ENCODE measurements at regions not wholly inside any gene's neighbourhood (a gene's known extent, or its start where the extent isn't known, plus 50 kb on each side); places are given as distances from the start of the nearest gene placed in this dataset.

- ATAC-seq (ENCODE audit: low read depth in 2 of 2), result no peak
- Mint-ChIP-seq H3K36me3 (no peaks in the 10 kb centered on the region), H3K27ac (no peak overlapping the region), H3K27me3 (peaks cover 6% of the 10 kb centered on the region), H3K4me1 (no peaks in the 10 kb centered on the region), H3K4me3 (no peak overlapping the region), H3K9me3 (peaks cover 0 to 6% (median 1%) of the 10 kb centered on the region in 7 donors)
- H3K27me3 ChIP-seq (ENCODE audit: control insufficient read depth, insufficient read depth, low read length), result no peaks in the 10 kb centered on the region
- H3K4me3 ChIP-seq (ENCODE audit: low read depth, low read length), result no peak overlapping the region
- H3K36me3 ChIP-seq (ENCODE audit: control insufficient read depth, insufficient read depth, low read length), result no peaks in the 10 kb centered on the region
- no peak for DNase-seq
- H3K4me1 ChIP-seq (ENCODE audit: control insufficient read depth, insufficient read depth, low read length, poor library complexity, severe bottlenecking), result no peaks in the 10 kb centered on the region
- H3K9me3 ChIP-seq (ENCODE audit: control insufficient read depth in 2 of 2, low read length in 2 of 2), result no peaks in the 10 kb centered on the region
- no peak overlapping the region for H3K27ac ChIP-seq (ENCODE audit: insufficient read depth, low read length, poor library complexity, severe bottlenecking)
Observed at GRCh38 chr7:47221826-47222225, 360.1 kb downstream of the TNS3 start.

GRCh38 chr7:47218378-47219176, 363.3 kb downstream of the TNS3 start:
- H3K27me3 Mint-ChIP-seq, result peaks cover 6% of the 10 kb centered on the region
- peaks cover 0 to 3% (median 0%) of the 10 kb centered on the region in 7 donors for H3K9me3 Mint-ChIP-seq
- no peak for ATAC-seq (ENCODE audit: low read depth in 2 of 2)
- no peaks in the 10 kb centered on the region for H3K4me1 ChIP-seq (ENCODE audit: control insufficient read depth, insufficient read depth, low read length, poor library complexity, severe bottlenecking)
- no peaks in the 10 kb centered on the region for H3K4me1 Mint-ChIP-seq
- H3K27me3 ChIP-seq (ENCODE audit: control insufficient read depth, insufficient read depth, low read length), result no peaks in the 10 kb centered on the region
- H3K4me3 ChIP-seq (ENCODE audit: low read depth, low read length), result no peak overlapping the region
- no peaks in the 10 kb centered on the region for H3K36me3 Mint-ChIP-seq
- H3K9me3 ChIP-seq (ENCODE audit: control insufficient read depth in 2 of 2, low read length in 2 of 2), result no peaks in the 10 kb centered on the region
- no peaks in the 10 kb centered on the region for H3K36me3 ChIP-seq (ENCODE audit: control insufficient read depth, insufficient read depth, low read length)
- no peak for DNase-seq
- no peak overlapping the region for H3K4me3 Mint-ChIP-seq
- H3K27ac ChIP-seq (ENCODE audit: insufficient read depth, low read length, poor library complexity, severe bottlenecking), result no peak overlapping the region
- H3K27ac Mint-ChIP-seq, result no peak overlapping the region

GRCh38 chr7:47217570-47218360, 364.1 kb downstream of the TNS3 start:
- Histone ChIP-seq H3K4me1 (ENCODE audit: control insufficient read depth, insufficient read depth, low read length, poor library complexity, severe bottlenecking) (no peaks in the 10 kb centered on the region), H3K9me3 (ENCODE audit: control insufficient read depth in 2 of 2, low read length in 2 of 2) (no peaks in the 10 kb centered on the region), H3K27ac (ENCODE audit: insufficient read depth, low read length, poor library complexity, severe bottlenecking) (no peak overlapping the region), H3K36me3 (ENCODE audit: control insufficient read depth, insufficient read depth, low read length) (no peaks in the 10 kb centered on the region), H3K27me3 (ENCODE audit: control insufficient read depth, insufficient read depth, low read length) (no peaks in the 10 kb centered on the region), H3K4me3 (ENCODE audit: low read depth, low read length) (no peak overlapping the region)
- no peak for DNase-seq
- H3K4me1 Mint-ChIP-seq, result no peaks in the 10 kb centered on the region
- ATAC-seq (ENCODE audit: low read depth in 2 of 2), result no peak
- no peak overlapping the region for H3K27ac Mint-ChIP-seq
- peaks cover 0 to 3% (median 0%) of the 10 kb centered on the region in 7 donors for H3K9me3 Mint-ChIP-seq
- no peak overlapping the region for H3K4me3 Mint-ChIP-seq
- H3K36me3 Mint-ChIP-seq, result no peaks in the 10 kb centered on the region
- H3K27me3 Mint-ChIP-seq, result peaks cover 6% of the 10 kb centered on the region

- Mint-ChIP-seq H3K4me3 (no peak overlapping the region), H3K9me3 (peaks cover 0 to 4% (median 0%) of the 10 kb centered on the region in 7 donors), H3K4me1 (no peaks in the 10 kb centered on the region), H3K36me3 (no peaks in the 10 kb centered on the region), H3K27ac (no peak overlapping the region), H3K27me3 (peaks cover 6% of the 10 kb centered on the region)
- no peak overlapping the region for H3K27ac ChIP-seq (ENCODE audit: insufficient read depth, low read length, poor library complexity, severe bottlenecking)
- no peaks in the 10 kb centered on the region for H3K4me1 ChIP-seq (ENCODE audit: control insufficient read depth, insufficient read depth, low read length, poor library complexity, severe bottlenecking)
- H3K36me3 ChIP-seq (ENCODE audit: control insufficient read depth, insufficient read depth, low read length), result no peaks in the 10 kb centered on the region
- DNase-seq, result no peak
- no peak for ATAC-seq (ENCODE audit: low read depth in 2 of 2)
- no peaks in the 10 kb centered on the region for H3K9me3 ChIP-seq (ENCODE audit: control insufficient read depth in 2 of 2, low read length in 2 of 2)
- no peaks in the 10 kb centered on the region for H3K27me3 ChIP-seq (ENCODE audit: control insufficient read depth, insufficient read depth, low read length)
- no peak overlapping the region for H3K4me3 ChIP-seq (ENCODE audit: low read depth, low read length)
Observed at GRCh38 chr7:47217086-47217485, 364.8 kb downstream of the TNS3 start.

- Histone ChIP-seq H3K4me1 (ENCODE audit: control insufficient read depth, insufficient read depth, low read length, poor library complexity, severe bottlenecking) (no peaks in the 10 kb centered on the region), H3K36me3 (ENCODE audit: control insufficient read depth, insufficient read depth, low read length) (no peaks in the 10 kb centered on the region), H3K4me3 (ENCODE audit: low read depth, low read length) (no peak overlapping the region), H3K9me3 (ENCODE audit: control insufficient read depth in 2 of 2, low read length in 2 of 2) (no peaks in the 10 kb centered on the region), H3K27ac (ENCODE audit: insufficient read depth, low read length, poor library complexity, severe bottlenecking) (no peak overlapping the region), H3K27me3 (ENCODE audit: control insufficient read depth, insufficient read depth, low read length) (no peaks in the 10 kb centered on the region)
- Mint-ChIP-seq H3K27me3 (peaks cover 6% of the 10 kb centered on the region), H3K27ac (no peak overlapping the region), H3K9me3 (peaks cover 0 to 5% (median 0%) of the 10 kb centered on the region in 7 donors), H3K4me1 (no peaks in the 10 kb centered on the region), H3K4me3 (no peak overlapping the region), H3K36me3 (no peaks in the 10 kb centered on the region)
- DNase-seq (no peak), ATAC-seq (ENCODE audit: low read depth in 2 of 2) (no peak)
Observed at GRCh38 chr7:47216439-47216838, 365.5 kb downstream of the TNS3 start.

- H3K4me3 Mint-ChIP-seq, result no peak overlapping the region
- H3K9me3 Mint-ChIP-seq, result peaks cover 0 to 5% (median 0%) of the 10 kb centered on the region in 7 donors
- H3K36me3 Mint-ChIP-seq, result no peaks in the 10 kb centered on the region
- ATAC-seq (ENCODE audit: low read depth in 2 of 2), result no peak
- H3K4me1 ChIP-seq (ENCODE audit: control insufficient read depth, insufficient read depth, low read length, poor library complexity, severe bottlenecking), result no peaks in the 10 kb centered on the region
- no peak overlapping the region for H3K27ac ChIP-seq (ENCODE audit: insufficient read depth, low read length, poor library complexity, severe bottlenecking)
- no peaks in the 10 kb centered on the region for H3K9me3 ChIP-seq (ENCODE audit: control insufficient read depth in 2 of 2, low read length in 2 of 2)
- H3K27ac Mint-ChIP-seq, result no peak overlapping the region
- H3K36me3 ChIP-seq (ENCODE audit: control insufficient read depth, insufficient read depth, low read length), result no peaks in the 10 kb centered on the region
- no peaks in the 10 kb centered on the region for H3K4me1 Mint-ChIP-seq
- DNase-seq, result no peak
- H3K27me3 ChIP-seq (ENCODE audit: control insufficient read depth, insufficient read depth, low read length), result no peaks in the 10 kb centered on the region
- no peak overlapping the region for H3K4me3 ChIP-seq (ENCODE audit: low read depth, low read length)
- peaks cover 6% of the 10 kb centered on the region for H3K27me3 Mint-ChIP-seq
Observed at GRCh38 chr7:47215640-47216039, 366.3 kb downstream of the TNS3 start.

GRCh38 chr7:47215049-47215448, 366.9 kb downstream of the TNS3 start:
- Histone ChIP-seq H3K27me3 (ENCODE audit: control insufficient read depth, insufficient read depth, low read length) (no peaks in the 10 kb centered on the region), H3K27ac (ENCODE audit: insufficient read depth, low read length, poor library complexity, severe bottlenecking) (no peak overlapping the region), H3K9me3 (ENCODE audit: control insufficient read depth in 2 of 2, low read length in 2 of 2) (no peaks in the 10 kb centered on the region), H3K4me3 (ENCODE audit: low read depth, low read length) (no peak overlapping the region), H3K4me1 (ENCODE audit: control insufficient read depth, insufficient read depth, low read length, poor library complexity, severe bottlenecking) (no peaks in the 10 kb centered on the region), H3K36me3 (ENCODE audit: control insufficient read depth, insufficient read depth, low read length) (no peaks in the 10 kb centered on the region)
- DNase-seq (no peak), ATAC-seq (ENCODE audit: low read depth in 2 of 2) (no peak)
- H3K4me1 Mint-ChIP-seq, result no peaks in the 10 kb centered on the region
- peaks cover 6% of the 10 kb centered on the region for H3K27me3 Mint-ChIP-seq
- H3K36me3 Mint-ChIP-seq, result no peaks in the 10 kb centered on the region
- no peak overlapping the region for H3K27ac Mint-ChIP-seq
- H3K9me3 Mint-ChIP-seq, result peaks cover 0 to 5% (median 0%) of the 10 kb centered on the region in 7 donors
- H3K4me3 Mint-ChIP-seq, result no peak overlapping the region
